GM18526 (cell line): ENCODE measurements at regions not wholly inside any gene's neighbourhood (a gene's known extent, or its start where the extent isn't known, plus 50 kb on each side); places are given as distances from the start of the nearest gene placed in this dataset.

ENCODE experiments used
- POLR2A ChIP-seq: IDR thresholded peaks from 3 replicates; pipeline ENCODE4 v1.6.1; 2011; ENCODE audit not compliant: insufficient read length; ENCODE audit errors: extremely low read depth

DNA sequence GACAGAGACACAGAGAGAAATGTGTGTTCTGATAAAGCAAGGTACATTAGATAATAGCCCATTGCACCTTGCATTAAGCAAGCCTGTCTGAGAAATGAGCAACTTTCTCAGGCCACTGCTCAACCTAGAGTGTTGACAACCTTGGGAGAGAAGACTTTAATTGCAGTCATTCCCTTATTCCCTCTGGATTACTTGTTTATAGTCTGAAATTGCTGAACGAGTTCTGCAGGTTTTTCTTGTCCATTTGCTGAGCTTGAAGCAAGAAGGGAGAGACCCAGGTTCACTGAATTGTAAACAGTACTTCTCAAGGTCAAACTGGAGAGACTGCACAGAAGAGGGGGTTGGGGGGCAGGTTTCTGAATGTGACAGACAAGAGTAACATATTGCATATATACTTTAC is 159.4 kb upstream of the PLEKHG7 start:
- TF ChIP-seq POLR2A, result no peak

DNA sequence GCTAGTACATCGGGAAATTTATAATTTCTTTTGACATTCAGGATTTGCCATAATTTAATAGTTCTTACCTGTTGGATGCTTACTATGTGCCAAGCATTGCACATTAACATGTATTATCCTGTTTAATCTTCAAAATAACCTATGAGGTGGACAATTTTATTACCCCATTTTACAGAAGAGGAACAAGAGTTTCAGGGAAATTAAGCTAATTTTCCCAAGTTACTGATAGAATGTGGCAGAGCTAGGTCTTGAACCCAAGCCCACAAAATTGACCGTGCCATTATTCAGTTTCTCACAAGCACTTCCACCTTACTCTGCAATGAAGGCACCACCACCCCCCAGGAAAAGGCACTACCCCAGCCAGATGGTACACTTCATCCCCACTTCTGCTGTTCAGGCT is 161.1 kb upstream of the PLEKHG7 start:
- no peak for TF ChIP-seq POLR2A

DNA sequence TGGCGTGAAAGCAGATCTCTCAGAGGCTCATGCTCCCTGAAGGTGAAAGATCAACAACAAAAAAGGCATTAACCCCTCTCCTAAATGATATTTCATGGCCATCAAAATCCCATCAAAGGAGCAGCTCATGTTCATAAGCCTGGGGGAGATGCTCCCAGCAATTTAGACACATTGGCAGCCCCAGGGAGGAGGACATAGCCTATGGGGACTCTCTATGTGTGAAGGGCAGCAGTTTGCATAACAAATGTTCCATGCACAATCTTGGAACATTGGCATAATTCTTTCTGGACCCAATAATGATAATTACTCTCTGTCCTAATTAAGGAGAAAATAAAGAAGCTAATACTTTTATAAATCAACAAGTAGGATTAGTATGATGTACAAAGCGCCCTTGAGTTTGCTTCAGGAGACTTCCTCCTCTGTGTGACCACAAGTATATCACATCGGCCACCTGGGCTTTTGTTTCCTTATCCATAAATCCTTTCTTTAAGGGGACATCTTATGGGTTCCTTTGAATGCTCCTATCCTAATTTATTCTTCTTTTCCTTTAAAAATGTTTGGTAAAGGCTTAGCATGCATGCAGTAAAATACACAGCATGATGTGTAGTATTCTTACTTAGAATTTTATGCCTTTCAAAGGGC is 161.9 kb upstream of the PLEKHG7 start:
- no peak for TF ChIP-seq POLR2A

DNA sequence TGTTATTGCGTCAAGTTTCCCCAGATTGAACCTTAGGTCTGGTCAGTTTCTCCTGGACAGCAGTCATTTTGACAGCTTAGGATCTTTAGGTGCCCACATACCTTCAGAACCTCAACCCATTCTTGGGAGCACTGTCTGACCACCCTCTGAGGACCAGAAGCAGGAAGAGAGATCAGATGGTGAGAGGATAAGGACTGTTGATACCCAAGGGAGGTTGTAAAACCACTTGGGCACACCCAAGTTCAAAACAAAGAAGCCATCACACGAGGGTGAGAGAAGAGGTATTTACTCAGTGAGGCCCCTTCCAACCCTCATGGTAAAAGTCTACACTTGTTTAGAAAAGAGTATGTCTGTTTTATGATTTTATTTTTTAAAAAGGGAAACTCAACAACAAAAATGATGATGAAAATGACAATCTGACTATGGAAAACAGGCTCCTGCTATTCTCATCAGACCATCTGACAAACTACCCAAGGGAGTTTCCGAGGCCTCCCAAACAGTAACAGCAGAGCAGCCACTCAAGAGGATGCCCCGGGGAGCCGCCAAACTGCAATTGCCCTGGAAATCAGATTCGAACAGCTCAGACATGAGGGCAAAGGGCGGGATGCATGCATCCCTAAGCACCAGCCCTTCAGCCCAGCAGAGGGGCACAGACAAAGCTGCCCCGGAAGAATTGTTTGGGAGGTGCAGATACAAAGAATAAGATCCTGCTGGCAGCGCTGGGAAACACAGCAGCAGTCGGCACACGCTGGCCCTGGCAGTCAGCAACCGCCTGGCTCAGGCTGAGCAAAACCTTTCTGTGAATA is 162.6 kb upstream of the PLEKHG7 start:
- peak; percentile 28 for TF ChIP-seq POLR2A

DNA sequence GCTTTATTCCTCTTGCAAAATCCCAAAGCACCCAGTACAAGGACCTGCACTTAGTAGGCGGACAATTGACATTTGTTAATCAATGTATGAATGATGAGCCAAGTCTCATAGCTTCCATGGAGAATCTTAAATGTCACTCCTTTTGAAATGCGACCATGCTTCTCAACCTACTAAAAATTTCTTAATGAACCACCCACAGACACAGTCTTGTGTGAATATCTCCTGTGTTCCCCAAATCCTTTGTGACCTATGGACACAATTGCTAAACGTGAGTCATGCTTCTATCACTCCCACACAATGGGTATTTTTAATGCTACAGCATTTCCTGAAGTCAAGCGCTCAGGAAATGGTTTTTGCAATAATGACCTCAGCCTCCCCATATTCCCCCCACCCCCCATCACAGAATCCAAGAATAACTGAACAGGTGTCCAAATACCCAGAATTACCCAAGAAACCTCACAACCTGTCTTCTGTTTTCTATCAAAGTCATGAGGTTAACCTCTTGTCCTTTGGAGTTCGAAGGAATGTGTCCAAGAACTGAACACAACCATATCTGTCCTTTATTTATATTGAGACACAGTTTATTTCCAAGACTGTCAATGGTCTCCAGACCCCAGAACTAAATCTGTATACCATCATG is 163.6 kb upstream of the PLEKHG7 start:
- no peak for TF ChIP-seq POLR2A

- no peak for TF ChIP-seq POLR2A
Observed at GRCh38 chr12:92537290-92537960, 165.4 kb upstream of the PLEKHG7 start.

- TF ChIP-seq POLR2A, result no peak
Observed at GRCh38 chr12:92535961-92536360, 166.8 kb upstream of the PLEKHG7 start.

- TF ChIP-seq POLR2A, result no peak
Observed at GRCh38 chr12:92533280-92533890, 169.4 kb upstream of the PLEKHG7 start.

- no peak for TF ChIP-seq POLR2A
Observed at GRCh38 chr12:92530706-92531105, 172.1 kb upstream of the PLEKHG7 start.

GRCh38 chr12:92529944-92530343 is 172.8 kb upstream of the PLEKHG7 start:
- TF ChIP-seq POLR2A, result no peak

GRCh38 chr12:92528586-92528985 is 174.2 kb upstream of the PLEKHG7 start:
- TF ChIP-seq POLR2A, result no peak

DNA sequence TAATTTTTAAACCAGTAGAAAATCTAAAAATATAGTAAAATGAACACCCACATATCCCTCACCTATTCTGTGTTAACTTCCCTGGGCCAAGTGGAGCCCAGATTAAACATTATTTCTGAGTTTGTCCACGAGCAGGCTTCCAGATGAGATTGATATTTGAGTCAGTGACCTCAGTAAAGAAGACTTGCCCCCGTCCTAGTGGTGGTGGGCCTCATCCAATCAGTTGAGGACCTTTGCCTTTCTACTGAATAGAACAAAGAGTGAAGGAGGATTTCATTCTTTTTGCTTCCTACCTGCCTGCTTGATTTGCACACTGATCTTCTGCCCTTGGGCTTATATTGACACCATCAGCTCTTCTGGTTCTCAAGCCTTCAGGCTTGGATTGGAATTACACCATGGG is 174.7 kb upstream of the PLEKHG7 start:
- no peak for TF ChIP-seq POLR2A

DNA sequence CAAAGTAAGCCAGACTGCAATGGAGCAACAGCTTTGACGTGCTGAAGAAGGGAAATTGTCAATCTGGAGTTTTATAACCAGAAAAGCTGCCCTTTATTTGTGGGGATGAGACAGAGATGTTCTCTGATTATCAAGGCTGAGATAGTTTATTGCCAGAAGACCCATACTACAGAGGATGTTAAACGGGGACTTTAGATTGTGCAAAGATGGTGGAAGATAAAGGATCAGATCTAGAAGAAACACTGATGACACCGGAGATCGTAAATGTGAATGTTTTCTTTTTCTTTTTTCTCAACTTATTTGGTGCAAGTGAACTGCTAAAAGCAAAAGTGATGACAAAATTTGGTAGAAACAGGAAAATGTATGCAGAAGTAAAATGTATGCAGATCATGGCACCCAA is 178.3 kb upstream of the PLEKHG7 start:
- no peak for TF ChIP-seq POLR2A

GRCh38 chr12:92520511-92520910 is 182.3 kb upstream of the PLEKHG7 start:
- no peak for TF ChIP-seq POLR2A

- TF ChIP-seq POLR2A, result no peak
Observed at GRCh38 chr12:92519284-92519683, 183.5 kb upstream of the PLEKHG7 start.
